SK-N-SH (cell line): ENCODE measurements at regions not wholly inside any gene's neighbourhood (a gene's known extent, or its start where the extent isn't known, plus 50 kb on each side); places are given as distances from the start of the nearest gene placed in this dataset.

Experiments
- CHD2 ChIP-seq: fragments of 150-350 bp; IDR thresholded peaks from 2 replicates; pipeline ENCODE4 v1.6.1; 2018; ENCODE audit warnings: low read length; ENCODE audit not compliant: partially characterized antibody
- CTCF ChIP-seq: fragments of 200-600 bp; sonication (generic); IDR thresholded peaks from 2 replicates; pipeline ENCODE4 v1.6.1; 2017; ENCODE audit warnings: antibody characterized with exemption, mild to moderate bottlenecking, moderate library complexity
- MEF2A ChIP-seq: IDR thresholded peaks from 2 replicates; pipeline ENCODE4 v1.4.0; 2012; ENCODE audit warnings: low read depth, borderline replicate concordance
- NFIC ChIP-seq: IDR thresholded peaks from 2 replicates; pipeline ENCODE4 v1.4.0; 2012; ENCODE audit warnings: borderline replicate concordance
- POLR2AphosphoS5 ChIP-seq: IDR thresholded peaks from 2 replicates; pipeline ENCODE4 v1.6.1; 2012; ENCODE audit warnings: low read depth, low read length
- REST ChIP-seq: IDR thresholded peaks from 2 replicates; pipeline ENCODE4 v1.6.1; 2012; ENCODE audit warnings: mild to moderate bottlenecking, low read depth, low read length, moderate library complexity
- RFX5 ChIP-seq: IDR thresholded peaks from 2 replicates; pipeline ENCODE4 v1.6.1; 2012; ENCODE audit warnings: mild to moderate bottlenecking, improper control_type of control experiment, low read length
- TCF12 ChIP-seq: IDR thresholded peaks from 2 replicates; pipeline ENCODE4 v1.4.0; 2012
- USF1 ChIP-seq: IDR thresholded peaks from 2 replicates; pipeline ENCODE4 v1.4.0; 2012; ENCODE audit warnings: low read depth, borderline replicate concordance
- USF2 ChIP-seq: fragments of 150-350 bp; IDR thresholded peaks from 2 replicates; pipeline ENCODE4 v1.6.1; 2017; ENCODE audit warnings: antibody characterized with exemption, low read length, low read depth, borderline replicate concordance
- YY1 ChIP-seq: IDR thresholded peaks from 2 replicates; pipeline ENCODE4 v1.4.0; 2012; ENCODE audit warnings: low read depth, mild to moderate bottlenecking

DNA sequence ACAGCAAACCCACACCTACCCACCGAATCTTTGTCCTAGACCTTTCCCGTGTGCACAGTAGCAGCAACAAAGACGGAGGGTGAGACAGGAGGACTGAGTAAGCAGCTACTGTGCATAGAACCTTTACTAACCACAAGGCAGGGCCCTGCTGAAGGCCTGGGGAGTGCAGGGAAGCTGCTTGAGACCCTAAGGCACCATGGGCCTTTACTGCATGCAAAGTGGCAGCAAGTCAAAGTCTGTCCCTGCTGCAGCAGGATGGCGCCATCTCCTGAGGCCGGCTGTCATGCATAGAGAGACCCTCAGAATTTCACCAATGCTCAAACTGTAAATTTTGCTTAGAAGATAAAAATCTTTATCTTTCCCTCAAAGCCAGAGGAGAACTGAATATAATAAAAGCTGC, 610.5 kb downstream of the ACTR3B start:
- TF ChIP-seq POLR2AphosphoS5: no peak
- TF ChIP-seq CTCF: no peak
- TF ChIP-seq CHD2: no peak
- no peak for TF ChIP-seq USF1
- no peak for TF ChIP-seq YY1
- no peak for TF ChIP-seq TCF12
- TF ChIP-seq REST: no peak
- no peak for TF ChIP-seq RFX5
- no peak for TF ChIP-seq NFIC
- TF ChIP-seq MEF2A: no peak
- no peak for TF ChIP-seq USF2
